ENCODE measurements at regions not wholly inside any gene's neighbourhood (a gene's known extent, or its start where the extent isn't known, plus 50 kb on each side); places are given as distances from the start of the nearest gene placed in this dataset.
"Not testable (repeated sequence)": the region's sequence is repeated elsewhere in the genome, so short reads cannot be mapped to it uniquely, and the experiment has no call there.

- H3K4me3 ChIP-seq (ENCODE audit: low read length), result no peak overlapping the region
- no peaks in the 10 kb centered on the region for H3K4me1 Mint-ChIP-seq
- H3K4me3 Mint-ChIP-seq, result no peak overlapping the region
- H3K27me3 ChIP-seq (ENCODE audit: control insufficient read depth, insufficient read depth, low read length, poor library complexity, severe bottlenecking), result no peaks in the 10 kb centered on the region
- H3K9ac ChIP-seq (ENCODE audit: extremely low read depth, low read length, poor library complexity, severe bottlenecking), result no peak overlapping the region
- DNase-seq, result no peak
- H3K9me3 Mint-ChIP-seq, result no peaks in the 10 kb centered on the region
- WGBS, 2 experiments (ENCODE audit: insufficient coverage in 1 of 2, insufficient read length in 1 of 2), result 90 to 92% methylated on average over 6 of the region's 6 CpGs
- no peaks in the 10 kb centered on the region for H3K36me3 ChIP-seq (ENCODE audit: control insufficient read depth, insufficient read depth, low read length)
- H3K36me3 Mint-ChIP-seq (ENCODE audit: low read depth), result no peaks in the 10 kb centered on the region
- no peak overlapping the region for H3K27ac ChIP-seq (ENCODE audit: low read depth, low read length)
- no peak for TF ChIP-seq CTCF (conservative IDR thresholded peaks at IDR 0.05)
- H3K4me1 ChIP-seq (ENCODE audit: control insufficient read depth, insufficient read depth, low read length), result no peaks in the 10 kb centered on the region
- H3K9me3 ChIP-seq (ENCODE audit: control insufficient read depth, low read length), result no peaks in the 10 kb centered on the region
- H3K27ac Mint-ChIP-seq, result no peak overlapping the region
- H3K27me3 Mint-ChIP-seq (ENCODE audit: insufficient read depth), result no peaks in the 10 kb centered on the region
Measured at GRCh38 chr21:30027986-30028385, 88.2 kb upstream of the GRIK1 start.

- H3K36me3 ChIP-seq (ENCODE audit: control insufficient read depth, insufficient read depth, low read length); H3K27ac ChIP-seq (ENCODE audit: low read depth, low read length); H3K27me3 Mint-ChIP-seq (ENCODE audit: insufficient read depth); H3K4me1 ChIP-seq (ENCODE audit: control insufficient read depth, insufficient read depth, low read length); H3K9ac ChIP-seq (ENCODE audit: extremely low read depth, low read length, poor library complexity, severe bottlenecking); H3K9me3 Mint-ChIP-seq; DNase-seq; H3K4me3 ChIP-seq (ENCODE audit: low read length); H3K4me3 Mint-ChIP-seq; H3K36me3 Mint-ChIP-seq (ENCODE audit: low read depth); H3K27ac Mint-ChIP-seq; H3K4me1 Mint-ChIP-seq; H3K27me3 ChIP-seq (ENCODE audit: control insufficient read depth, insufficient read depth, low read length, poor library complexity, severe bottlenecking); H3K9me3 ChIP-seq (ENCODE audit: control insufficient read depth, low read length): not testable (repeated sequence)
- 85 to 97% methylated on average over 6 to 11 of the region's 11 CpGs for WGBS, 2 experiments (ENCODE audit: insufficient coverage in 1 of 2, insufficient read length in 1 of 2)
Measured at GRCh38 chr21:30023056-30023455, 83.3 kb upstream of the GRIK1 start.

- Histone ChIP-seq H3K9me3 (ENCODE audit: control insufficient read depth, low read length) (no peaks in the 10 kb centered on the region), H3K27ac (ENCODE audit: low read depth, low read length) (peak overlapping the region; percentile 0), H3K4me3 (ENCODE audit: low read length) (no peak overlapping the region), H3K4me1 (ENCODE audit: control insufficient read depth, insufficient read depth, low read length) (no peaks in the 10 kb centered on the region), H3K27me3 (ENCODE audit: control insufficient read depth, insufficient read depth, low read length, poor library complexity, severe bottlenecking) (no peaks in the 10 kb centered on the region), H3K36me3 (ENCODE audit: control insufficient read depth, insufficient read depth, low read length) (no peaks in the 10 kb centered on the region), H3K9ac (ENCODE audit: extremely low read depth, low read length, poor library complexity, severe bottlenecking) (no peak overlapping the region)
- Mint-ChIP-seq H3K27ac (no peak overlapping the region), H3K27me3 (ENCODE audit: insufficient read depth) (no peaks in the 10 kb centered on the region), H3K36me3 (ENCODE audit: low read depth) (no peaks in the 10 kb centered on the region), H3K9me3 (peaks cover 6% of the 10 kb centered on the region), H3K4me1 (no peaks in the 10 kb centered on the region), H3K4me3 (no peak overlapping the region)
- no peak for TF ChIP-seq CTCF (conservative IDR thresholded peaks at IDR 0.05)
- no peak for DNase-seq
Measured at GRCh38 chr21:30014886-30015285, 75.1 kb upstream of the GRIK1 start.

GRCh38 chr21:29991624-29992023, 51.8 kb upstream of the GRIK1 start:
- no peak for TF ChIP-seq CTCF (conservative IDR thresholded peaks at IDR 0.05)
- Histone ChIP-seq H3K4me3 (ENCODE audit: low read length) (no peak overlapping the region), H3K4me1 (ENCODE audit: control insufficient read depth, insufficient read depth, low read length) (no peaks in the 10 kb centered on the region), H3K27ac (ENCODE audit: low read depth, low read length) (no peak overlapping the region), H3K27me3 (ENCODE audit: control insufficient read depth, insufficient read depth, low read length, poor library complexity, severe bottlenecking) (no peaks in the 10 kb centered on the region), H3K9me3 (ENCODE audit: control insufficient read depth, low read length) (no peaks in the 10 kb centered on the region), H3K36me3 (ENCODE audit: control insufficient read depth, insufficient read depth, low read length) (no peaks in the 10 kb centered on the region), H3K9ac (ENCODE audit: extremely low read depth, low read length, poor library complexity, severe bottlenecking) (no peak overlapping the region)
- no peaks in the 10 kb centered on the region for H3K36me3 Mint-ChIP-seq (ENCODE audit: low read depth)
- no peak overlapping the region for H3K4me3 Mint-ChIP-seq
- 61% methylated on average over 6 of the region's 6 CpGs; no CpG with 5 or more reads in 1 of the 2 experiments for WGBS, 2 experiments (ENCODE audit: insufficient coverage in 1 of 2, insufficient read length in 1 of 2)
- H3K27me3 Mint-ChIP-seq (ENCODE audit: insufficient read depth), result no peaks in the 10 kb centered on the region
- no peak overlapping the region for H3K27ac Mint-ChIP-seq
- DNase-seq, result no peak
- H3K9me3 Mint-ChIP-seq, result no peaks in the 10 kb centered on the region
- H3K4me1 Mint-ChIP-seq, result no peaks in the 10 kb centered on the region

Measured in endodermal cell (in vitro differentiated cells).